ENCODE measurements at regions not wholly inside any gene's neighbourhood (a gene's known extent, or its start where the extent isn't known, plus 50 kb on each side); places are given as distances from the start of the nearest gene placed in this dataset.

GRCh38 chr1:238484121-238484520 is 593.4 kb upstream of the ZP4 start:
- TF ChIP-seq EZH2 (IDR thresholded peaks at IDR 0.05; ENCODE audit: low read depth): no peak
- TF ChIP-seq CTCF (conservative IDR thresholded peaks at IDR 0.05): no peak
